AG10803 (cell line): ENCODE measurements at regions not wholly inside any gene's neighbourhood (a gene's known extent, or its start where the extent isn't known, plus 50 kb on each side); places are given as distances from the start of the nearest gene placed in this dataset.

ENCODE experiments used
- DNase-seq: peaks from one replicate; pipeline ENCODE4 v3.0.0; 2010; ENCODE audit warnings: low read depth
- H3K4me3 ChIP-seq: 2 replicates; pipeline ENCODE4 v1.5.1; 2011; ENCODE audit warnings: mild to moderate bottlenecking, low read length, control low read depth
- TF ChIP-seq, protein P1 (sequence below): conservative IDR thresholded peaks from 2 replicates; pipeline ENCODE4 v1.5.1; 2011; ENCODE audit warnings: mild to moderate bottlenecking, low read length, control low read depth, inconsistent platforms

DNA sequence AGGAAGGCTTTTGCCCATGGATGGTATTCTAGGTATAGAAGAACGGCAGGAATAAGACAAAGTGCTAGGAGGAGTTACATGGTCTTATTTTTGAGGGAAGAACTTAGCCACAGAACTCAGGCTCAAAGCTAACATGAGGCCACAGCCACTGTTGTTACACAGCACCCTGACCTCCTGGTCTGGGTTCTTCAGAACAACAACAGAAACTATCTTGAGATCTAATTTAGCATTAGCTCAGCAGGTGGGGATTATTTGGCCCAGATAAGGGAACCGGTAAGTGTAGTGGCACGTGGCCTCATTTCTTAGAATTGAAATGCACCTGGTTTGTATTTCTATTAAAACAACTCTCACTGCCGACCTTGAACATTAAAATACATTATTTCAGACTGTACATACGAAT lies 1168.7 kb upstream of the SEMA6A start:
- TF ChIP-seq, protein P1, sequence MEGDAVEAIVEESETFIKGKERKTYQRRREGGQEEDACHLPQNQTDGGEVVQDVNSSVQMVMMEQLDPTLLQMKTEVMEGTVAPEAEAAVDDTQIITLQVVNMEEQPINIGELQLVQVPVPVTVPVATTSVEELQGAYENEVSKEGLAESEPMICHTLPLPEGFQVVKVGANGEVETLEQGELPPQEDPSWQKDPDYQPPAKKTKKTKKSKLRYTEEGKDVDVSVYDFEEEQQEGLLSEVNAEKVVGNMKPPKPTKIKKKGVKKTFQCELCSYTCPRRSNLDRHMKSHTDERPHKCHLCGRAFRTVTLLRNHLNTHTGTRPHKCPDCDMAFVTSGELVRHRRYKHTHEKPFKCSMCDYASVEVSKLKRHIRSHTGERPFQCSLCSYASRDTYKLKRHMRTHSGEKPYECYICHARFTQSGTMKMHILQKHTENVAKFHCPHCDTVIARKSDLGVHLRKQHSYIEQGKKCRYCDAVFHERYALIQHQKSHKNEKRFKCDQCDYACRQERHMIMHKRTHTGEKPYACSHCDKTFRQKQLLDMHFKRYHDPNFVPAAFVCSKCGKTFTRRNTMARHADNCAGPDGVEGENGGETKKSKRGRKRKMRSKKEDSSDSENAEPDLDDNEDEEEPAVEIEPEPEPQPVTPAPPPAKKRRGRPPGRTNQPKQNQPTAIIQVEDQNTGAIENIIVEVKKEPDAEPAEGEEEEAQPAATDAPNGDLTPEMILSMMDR, result no peak
- DNase-seq, result no peak
- H3K4me3 ChIP-seq, result no peak overlapping the region

DNA sequence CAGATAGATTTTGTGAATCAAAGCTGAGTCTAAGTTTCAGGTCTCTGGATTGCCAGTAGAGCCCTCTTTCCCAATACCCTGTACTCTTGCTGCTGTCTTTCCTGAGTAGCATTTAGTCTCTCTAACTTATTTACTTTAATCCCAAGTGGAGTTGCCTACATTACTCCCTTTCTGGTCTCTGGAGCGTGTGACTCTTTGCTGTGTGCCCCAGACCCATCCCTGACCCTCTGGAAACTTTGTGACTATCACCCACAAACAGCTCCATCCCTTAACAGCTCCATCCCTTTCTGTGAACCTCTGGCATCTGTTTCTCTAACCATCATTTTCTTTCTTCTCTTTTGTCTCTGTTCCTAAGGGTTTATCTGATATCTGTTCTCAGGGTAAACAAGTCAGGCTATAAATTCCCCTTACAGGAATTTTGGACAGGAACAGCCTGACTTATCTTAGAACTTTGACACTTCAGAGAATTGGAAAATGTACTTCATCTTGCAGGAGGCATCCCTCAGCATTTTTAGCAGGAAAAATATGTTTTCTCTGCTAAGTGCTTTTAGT lies 1167.1 kb upstream of the SEMA6A start:
- TF ChIP-seq, protein P1, result no peak
- DNase-seq, result no peak
- H3K4me3 ChIP-seq, result no peak overlapping the region

DNA sequence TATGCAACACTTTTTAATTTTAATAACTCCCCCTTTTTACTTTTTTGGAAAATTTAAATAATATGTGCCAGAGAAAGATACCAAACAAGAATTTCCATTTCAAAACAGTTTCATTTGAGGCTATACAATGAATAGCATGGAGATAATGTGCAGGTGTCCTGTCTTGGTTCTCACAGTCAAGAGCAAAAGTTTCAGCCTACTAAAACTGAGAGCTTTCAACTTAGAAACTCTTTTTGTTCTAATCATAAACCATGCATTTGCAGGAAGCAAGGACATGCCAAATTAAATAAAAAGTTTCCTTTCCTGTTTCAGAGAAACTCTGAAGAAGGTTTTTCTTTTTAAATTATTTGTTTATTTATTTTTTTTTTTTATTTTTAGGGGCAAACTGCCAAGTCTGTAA lies 1165.6 kb upstream of the SEMA6A start:
- no peak overlapping the region for H3K4me3 ChIP-seq
- no peak for DNase-seq
- TF ChIP-seq, protein P1, result no peak

DNA sequence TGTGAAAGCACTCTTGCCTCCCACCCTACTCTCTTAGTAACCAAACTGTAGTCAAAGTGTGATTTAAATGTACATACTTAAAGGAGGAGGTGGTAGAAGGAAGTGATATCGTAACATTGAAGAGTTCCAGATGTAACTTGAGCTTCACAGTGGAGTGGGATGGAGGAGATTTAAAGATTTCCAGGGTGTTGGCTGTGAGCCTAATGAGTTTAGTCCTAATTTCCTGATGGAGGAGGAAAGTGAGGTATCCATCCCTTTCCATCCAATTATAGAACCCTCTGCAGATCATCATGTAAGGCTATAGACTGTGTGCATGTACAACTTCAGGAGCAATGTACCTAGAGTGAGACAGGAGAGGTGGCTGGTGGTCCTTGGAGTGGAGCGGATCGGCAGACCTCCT lies 1163.9 kb upstream of the SEMA6A start:
- DNase-seq, result no peak
- TF ChIP-seq, protein P1, result no peak
- H3K4me3 ChIP-seq, result no peak overlapping the region

DNA sequence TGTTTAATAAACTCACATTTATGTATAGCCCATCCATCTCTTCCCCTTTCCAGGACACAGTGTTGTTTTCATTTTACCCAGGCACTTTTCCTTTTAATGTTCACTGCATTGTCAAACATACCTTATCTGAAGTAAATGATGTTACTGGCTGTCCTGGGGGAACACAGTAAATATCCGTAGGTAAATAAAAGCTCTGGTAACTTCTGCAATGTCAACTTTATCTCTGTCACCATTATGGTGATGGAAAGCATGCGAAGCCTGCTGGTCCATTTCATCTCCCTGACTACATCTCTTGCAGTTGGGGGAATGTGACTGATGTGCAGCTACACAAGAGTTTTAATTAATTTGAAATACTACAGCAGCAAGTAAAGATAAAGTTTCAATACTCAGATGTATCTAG lies 1162.1 kb upstream of the SEMA6A start:
- TF ChIP-seq, protein P1, result no peak
- DNase-seq, result no peak
- H3K4me3 ChIP-seq, result no peak overlapping the region

DNA sequence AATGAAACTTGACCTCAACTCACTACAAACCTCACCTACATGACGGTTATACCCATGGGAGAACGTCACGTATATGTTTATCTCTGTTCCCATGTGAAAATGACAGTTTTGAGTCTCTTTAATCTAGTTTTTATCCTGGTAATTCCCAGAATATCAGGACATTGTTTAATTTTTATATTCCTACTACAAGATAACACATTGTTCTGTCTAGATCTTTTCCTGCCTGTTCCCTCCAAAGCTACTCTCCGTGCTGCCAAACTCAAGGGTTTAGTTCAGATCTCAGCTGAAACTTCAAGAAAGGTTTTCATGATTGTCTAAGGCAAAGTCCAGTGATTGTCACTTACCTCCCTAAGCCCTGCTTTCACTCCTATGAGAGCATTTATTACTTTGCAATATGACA lies 1159.4 kb upstream of the SEMA6A start:
- DNase-seq, result no peak
- H3K4me3 ChIP-seq, result no peak overlapping the region
- TF ChIP-seq, protein P1, result no peak

DNA sequence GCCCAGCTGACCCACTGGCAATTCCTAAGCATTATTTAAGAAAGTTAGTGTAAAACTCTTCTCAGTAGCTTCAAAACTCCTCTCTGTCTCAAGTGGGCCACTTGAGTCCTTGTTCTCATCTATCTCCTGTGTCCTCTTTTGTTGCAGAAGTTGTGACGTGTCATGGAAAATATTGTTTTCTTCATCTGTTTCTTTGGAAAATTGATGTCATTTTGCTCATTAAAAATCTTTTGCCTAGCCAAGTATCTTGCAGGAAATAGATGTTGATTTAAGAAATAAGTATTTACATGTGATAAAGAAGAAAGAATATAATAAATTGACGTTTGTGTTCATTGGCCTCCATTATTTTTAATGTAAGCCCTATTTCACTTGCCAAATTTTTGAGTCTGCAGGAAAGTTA lies 1158.4 kb upstream of the SEMA6A start:
- no peak for DNase-seq

More for the DNA sequence above, 1158.4 kb upstream of the SEMA6A start:
- TF ChIP-seq, protein P1, result no peak
- H3K4me3 ChIP-seq, result no peak overlapping the region
